HT1080 (cell line): ENCODE measurements at regions not wholly inside any gene's neighbourhood (a gene's known extent, or its start where the extent isn't known, plus 50 kb on each side); places are given as distances from the start of the nearest gene placed in this dataset.
A peak's percentile ranks its signal among the peaks of the same experiment; 100 is the strongest.

ENCODE experiments used
- DNase-seq: peaks from one replicate; pipeline ENCODE4 v3.0.0-alpha.2; 2015; ENCODE audit warnings: low read depth

DNA sequence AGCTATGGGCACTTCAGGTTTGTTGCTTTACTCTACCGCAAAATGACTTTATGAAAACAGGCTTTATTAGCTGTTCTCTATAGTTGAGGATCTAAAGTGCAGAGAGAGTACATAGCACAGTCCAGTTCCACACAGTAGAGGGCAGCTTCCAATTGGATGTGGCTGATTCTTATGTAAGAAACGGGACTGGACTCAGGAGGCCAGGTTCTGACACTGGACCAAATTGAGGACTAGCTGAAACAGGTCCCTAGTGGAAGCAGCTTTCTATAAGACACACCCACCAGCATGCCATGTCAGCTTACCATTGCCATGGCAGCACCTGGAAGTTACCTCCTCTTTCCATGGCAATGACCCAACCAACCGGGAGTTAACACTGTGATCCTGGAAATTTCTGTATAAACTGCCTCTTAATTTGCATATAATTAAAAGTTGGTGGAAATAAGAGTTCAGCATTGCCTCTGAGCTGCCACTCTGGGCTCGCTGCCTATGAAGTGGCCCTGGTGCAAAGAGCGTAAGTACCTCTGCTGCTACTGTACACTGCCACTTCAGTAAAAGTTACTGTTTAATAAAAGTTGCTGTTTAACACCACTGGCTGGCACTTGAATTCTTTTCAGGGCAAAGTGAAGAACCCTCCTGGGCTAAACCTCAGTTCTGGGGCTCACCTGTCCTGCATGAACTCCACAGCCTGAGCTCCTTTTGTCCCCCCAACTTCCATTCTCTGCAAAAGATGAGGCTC lies 211.9 kb upstream of the SLC10A2 start:
- no peak for DNase-seq

DNA sequence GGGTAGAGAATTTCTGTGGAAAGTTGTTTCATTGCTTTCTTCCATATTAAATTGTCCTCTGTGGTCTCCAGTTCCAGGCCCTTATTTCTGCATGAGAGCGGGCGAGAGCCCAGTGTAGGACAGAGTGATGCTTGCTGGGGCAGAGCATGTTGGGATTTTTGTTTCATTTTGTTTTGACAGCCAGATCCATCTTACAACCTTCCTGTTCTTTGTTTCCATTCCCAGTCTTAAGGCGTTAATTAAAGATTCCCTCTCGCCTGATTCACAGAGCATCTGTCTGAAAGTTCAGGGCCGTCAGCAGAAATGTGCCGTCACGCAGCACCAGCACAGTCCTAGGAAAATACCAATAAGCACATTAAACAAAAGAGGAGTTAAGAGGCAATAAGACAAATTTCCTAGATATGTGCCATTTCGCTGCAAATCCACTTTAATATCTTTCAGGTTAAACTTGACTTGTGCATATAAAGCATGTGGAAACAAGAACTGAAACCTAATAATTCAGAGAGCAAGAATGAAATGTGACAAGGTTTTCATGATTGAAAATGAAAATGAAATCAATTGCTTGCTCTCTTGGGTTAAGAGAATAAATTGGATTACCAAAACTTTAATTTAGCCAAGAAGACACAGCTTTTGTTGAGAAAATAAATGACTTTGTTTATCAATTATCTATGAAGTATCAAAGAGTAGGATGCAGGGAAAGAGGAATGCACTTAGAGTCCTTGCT lies 210.7 kb upstream of the SLC10A2 start:
- no peak for DNase-seq

DNA sequence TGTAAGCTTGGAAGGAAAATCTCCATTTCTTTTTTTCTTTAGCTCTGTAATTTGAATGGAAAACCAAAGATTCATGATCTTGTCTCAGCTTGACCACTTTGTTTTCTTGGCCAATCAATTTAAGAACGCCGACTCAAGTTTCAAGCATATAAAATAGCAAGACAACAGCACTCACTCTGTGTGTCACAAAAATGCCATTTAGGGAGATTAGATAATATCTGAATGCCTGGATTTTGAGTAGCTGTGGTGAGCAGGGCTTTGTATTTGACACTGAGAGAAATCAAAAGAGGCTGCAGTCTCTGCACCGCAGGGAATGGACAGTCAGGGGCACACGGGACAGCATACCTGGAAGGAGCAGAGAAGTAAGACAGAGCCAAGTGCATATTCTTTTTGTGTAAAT lies 209.5 kb upstream of the SLC10A2 start:
- DNase-seq: no peak

DNA sequence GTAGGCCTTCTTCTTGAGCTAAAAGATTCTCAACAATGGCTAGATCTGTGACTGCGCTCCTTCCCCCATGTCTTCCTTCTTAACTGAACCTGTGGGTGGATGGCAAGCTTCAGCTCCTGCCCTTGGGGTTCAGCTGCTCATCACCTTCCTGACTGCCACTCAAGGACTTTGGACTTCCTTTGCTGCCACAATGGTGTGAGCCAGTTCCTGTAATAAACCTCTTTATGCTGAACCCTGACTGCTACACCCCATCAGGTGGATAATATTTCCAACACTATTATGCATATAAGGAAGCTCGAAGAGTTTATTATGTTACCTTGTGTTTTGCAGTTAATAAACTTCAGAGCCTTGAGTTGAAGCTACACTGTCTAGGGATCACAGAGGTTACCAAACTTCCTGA lies 208.9 kb upstream of the SLC10A2 start:
- DNase-seq: no peak

DNA sequence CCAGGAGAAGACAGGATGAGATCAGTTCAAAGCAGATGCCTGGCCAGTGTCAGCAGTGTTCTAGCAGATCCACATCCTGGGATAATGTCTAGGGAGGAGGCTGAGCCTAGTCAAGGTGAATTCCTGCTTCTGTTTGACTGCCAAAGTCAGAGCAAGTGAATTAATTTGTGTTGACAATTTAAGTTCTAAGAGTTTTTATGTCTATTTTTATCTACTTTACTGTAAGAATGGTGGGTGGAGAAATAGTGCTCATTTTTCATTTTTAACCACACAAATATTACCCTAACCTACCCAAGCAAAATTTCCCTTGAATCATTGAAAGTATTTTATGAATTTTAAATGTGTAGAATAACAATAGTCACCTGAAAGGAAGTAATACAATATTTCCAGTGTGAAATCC lies 207.6 kb upstream of the SLC10A2 start:
- no peak for DNase-seq

DNA sequence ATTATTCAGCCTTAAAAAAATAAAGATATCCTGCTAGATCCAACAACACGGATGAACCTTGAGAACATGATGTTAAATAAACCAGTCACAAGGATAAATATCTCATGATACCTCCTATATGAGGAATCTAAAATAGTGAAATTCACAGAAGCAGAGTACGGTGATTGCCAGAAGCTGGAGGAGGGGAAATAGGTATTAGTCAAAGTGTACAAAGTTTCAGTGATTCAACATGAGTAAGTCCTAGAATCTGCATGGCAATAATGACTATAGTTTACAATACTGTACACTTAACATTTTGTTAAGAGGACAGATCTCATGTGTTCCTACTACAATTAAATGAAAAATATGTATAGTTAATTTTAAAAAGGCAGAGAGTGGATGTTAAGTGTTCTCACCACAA lies 206.6 kb upstream of the SLC10A2 start:
- DNase-seq: peak; percentile 64

DNA sequence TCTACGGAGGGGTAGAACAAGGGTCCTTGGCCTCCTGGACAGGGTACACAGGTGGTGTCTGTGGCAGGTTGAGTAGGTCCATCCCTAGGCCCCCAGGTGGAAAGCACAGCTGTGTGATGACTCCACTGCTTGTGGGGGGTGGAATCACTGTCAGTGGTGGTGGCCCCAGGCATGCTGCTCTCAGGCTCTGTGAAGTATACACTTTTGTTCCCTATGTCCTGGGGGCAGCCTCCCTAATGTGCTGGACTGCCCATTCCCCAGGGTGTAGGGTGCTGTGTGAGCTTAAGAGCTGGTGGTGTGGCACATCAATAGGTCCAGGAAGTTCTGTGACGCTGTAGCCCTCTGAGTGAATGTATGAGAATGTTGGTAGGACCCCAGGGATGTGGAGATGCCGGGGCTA lies 197.2 kb upstream of the SLC10A2 start:
- DNase-seq: no peak

DNA sequence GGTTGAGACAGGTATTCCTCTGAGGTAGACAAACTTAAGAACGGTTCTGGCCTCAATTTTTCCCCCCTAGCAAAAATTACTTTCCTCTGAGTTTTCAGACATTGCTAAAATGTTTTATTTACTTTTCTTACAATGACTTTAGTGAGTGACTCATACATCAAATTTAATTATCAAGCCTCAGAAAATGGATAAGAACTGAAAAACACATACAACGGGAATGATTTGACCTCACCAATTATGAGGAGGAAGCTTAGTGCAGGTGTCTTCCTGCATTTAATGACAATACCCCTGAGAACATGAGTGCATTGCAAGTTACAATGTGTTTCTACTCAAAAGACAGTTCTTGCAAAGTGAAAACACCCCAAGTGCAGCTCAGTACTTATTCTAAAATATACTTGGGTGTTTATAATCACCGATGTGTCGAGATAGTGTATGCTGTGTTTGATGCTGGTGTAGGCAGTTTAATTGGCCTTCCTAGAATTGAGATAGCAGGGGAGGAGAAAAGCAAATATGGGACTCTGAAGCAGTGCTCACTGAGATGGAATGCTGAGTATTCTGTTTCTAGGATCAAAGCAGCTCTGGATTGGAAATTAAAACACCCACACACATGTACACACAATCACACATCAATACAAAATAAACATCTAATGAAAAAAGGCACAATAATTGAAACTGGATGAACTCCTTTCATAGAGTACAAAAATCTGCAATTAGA lies 189.5 kb upstream of the SLC10A2 start:
- DNase-seq: no peak

DNA sequence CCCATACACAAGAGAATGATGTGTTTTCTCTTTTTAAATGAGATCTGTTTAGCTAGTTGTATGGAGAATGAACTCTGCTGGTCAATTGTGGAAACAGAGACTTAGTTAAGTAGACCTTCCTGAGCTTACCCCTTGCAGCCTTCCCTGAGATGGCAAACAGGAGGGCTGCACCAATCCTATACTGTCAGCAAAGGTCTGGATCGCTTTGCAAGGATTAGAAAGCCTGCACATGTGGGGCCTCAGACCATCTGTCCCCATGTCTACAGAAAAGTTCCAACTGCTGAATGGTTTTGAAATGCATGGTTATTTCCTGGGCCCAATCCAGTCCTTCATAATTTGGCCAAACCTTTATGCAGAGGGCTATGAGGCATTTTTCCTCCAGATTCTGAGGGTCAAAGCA lies 183.9 kb upstream of the SLC10A2 start:
- no peak for DNase-seq

DNA sequence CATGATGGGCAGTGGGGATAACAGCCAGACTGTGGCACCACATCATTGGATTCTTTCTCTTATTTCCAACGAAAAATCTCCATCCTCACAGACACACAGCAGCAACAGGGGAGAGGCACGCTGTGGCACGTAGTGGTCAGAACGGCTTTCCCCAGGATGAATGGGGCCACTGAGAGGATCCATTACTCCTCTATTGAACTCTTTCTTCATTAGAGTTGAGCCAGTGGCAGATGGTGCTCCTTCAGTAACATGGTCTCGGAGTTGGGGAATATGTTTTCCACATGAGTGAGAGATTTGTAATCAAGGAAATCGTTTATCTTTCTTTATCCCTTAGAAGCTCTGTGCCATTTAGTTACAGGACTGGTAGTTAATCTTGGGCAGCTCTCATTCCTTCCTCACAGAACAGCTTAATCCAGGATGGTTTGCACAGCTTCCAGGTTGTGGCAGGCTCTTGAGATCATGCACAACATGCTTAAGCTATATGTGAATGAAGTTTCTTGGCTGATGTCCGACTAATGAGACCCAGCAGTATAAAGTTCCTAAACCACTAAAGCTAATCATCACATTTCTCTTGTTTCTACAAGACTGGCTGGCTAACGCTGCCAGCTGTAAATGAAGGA lies 180.5 kb upstream of the SLC10A2 start:
- DNase-seq: no peak

DNA sequence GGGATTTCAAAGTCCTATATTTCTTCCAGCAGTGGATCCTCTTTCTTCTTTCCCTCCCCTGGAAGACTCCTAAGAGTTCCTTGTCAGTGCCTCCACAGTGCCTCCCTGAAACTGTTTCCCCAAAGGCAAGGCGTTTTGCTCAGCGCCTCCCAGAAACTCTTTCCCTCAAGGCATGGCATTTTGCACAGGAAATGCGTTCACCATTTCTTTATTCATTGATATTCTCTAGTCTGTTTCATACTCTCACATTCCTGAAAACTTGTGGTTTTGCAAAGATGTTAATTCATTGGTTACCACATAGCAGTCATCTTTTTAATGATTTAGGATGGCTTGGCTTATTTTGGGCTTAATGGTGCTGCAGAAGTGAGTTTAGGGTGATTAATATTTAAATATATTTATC lies 177.3 kb upstream of the SLC10A2 start:
- DNase-seq: no peak

DNA sequence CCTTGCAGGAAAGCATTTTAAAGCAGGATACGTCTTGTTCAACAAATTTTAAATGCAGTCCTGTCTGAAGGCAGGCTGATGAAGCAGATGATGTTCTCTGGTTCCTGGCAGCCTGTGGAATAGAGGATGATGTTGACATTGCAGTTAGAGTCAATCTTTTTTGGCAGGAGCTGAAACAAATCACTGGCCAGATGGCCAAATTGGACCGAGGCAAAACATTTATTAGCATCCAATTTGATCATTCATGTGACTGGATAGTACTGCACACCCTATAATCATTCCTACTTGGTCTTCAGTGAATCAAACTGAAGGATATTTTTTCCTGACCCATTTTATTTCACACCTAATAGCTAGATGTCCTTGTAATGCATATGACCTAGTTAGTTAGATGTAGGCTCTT lies 172.2 kb upstream of the SLC10A2 start:
- no peak for DNase-seq

DNA sequence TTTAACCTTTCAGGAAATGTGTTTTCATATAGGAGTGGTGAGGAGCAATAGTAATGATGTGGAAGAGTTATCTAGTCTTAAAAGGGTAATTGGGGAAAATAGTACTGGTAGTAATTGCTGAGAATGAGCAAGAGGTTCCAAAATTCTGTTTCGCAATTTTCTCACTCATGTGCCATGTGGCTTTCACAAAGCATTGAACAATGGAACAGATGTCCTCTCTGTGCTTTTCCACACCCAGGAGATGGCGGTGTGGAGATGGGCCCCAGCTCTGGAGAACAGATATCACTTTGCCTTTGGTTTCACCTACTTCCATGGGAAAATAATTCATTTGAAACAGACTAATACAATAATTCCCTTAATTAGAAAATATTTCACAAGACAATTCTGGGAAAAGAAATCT lies 170.0 kb upstream of the SLC10A2 start:
- DNase-seq: peak; percentile 38

DNA sequence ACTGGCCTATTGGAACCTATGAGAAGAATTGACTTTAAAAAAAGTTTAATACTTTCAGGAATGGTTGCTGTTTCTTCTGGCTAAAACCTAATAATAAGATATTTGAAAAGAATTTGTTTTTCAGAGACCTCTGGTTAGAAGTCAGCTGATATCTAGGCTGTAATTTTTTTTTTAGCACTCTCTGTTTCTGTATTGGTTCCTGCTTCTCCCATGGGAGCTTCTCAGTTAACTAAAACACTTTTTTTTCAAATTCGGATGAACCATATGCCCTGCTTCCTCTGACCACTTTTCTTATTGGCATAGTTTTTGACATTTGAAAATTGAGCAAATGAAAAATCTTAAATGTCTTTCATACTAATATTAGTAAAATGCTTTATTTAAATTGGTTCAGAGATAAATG lies 163.5 kb upstream of the SLC10A2 start:
- DNase-seq: no peak

DNA sequence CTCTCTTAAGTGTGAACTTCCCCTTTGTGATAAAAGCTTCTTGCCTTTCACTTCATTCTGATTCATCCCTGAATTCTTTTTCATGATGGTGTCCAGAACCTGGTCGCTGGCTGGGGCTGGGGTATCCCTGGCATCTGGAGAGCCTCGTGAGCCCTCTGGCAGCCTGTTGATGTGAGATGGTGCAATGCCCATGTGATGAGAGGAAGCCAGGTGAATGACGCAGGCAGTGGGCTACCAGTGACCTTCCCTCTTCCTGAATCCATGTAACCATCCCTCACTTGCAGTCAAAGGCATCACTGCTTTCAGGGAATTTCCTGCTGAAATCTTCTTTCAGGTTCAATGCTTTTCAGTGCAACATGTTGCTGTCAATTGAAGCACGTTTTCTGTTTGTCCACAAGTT lies 158.6 kb upstream of the SLC10A2 start:
- DNase-seq: no peak

DNA sequence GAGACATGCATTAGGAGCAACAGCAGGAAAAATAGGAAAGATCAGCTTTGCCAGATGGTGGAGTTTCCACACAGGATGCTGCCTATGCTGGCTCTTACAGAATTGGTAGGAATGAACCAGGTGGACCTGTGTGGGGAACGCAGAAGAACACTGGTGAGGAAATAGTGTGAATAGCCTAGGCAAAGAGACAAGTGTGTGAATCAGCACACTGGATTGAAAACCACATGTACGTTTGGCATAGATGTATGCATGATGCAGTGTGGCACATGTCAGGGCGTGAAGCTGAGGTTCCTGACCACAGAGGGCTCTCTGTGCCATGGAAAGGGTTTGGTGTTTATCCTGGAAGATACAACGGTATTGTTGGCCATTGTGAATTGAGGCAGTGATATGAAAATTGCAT lies 156.5 kb upstream of the SLC10A2 start:
- DNase-seq: no peak

DNA sequence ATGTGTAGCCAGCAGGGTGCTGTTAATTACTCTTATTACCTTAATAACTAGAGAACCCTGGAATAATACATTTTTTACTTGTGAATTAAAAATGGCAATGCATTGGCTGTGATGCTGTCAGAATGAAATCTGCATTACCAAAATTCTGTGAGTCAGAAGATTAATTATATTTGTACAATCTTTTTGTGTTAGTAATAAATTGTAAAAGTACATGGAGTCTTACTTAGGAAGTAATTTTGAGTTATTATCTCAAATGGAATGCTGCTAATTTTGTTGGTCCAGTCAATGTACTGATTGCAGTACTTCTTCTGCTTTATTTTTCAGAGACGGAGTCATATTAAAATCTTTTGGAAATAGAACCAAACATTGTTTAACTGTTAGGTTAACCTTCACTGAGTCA lies 152.0 kb upstream of the SLC10A2 start:
- DNase-seq: no peak

DNA sequence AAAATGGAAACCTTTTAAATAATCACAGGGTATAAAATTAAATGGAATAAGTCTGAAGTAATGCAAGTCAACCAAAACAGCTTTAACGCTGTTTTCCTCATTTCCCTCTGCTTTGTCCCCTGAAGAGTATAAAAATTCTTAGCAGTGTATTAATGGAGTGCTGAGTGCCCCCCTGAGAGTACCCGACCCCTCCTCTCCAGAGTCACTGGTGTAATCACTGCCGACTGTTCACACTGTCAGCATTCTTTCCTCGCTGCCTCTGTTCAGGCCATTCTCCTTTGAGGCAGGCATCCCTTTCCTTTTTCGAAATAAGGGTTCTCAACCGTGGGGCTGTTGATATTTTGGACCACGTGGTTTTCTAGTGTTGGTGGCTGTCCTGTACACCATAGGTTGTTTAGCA lies 146.9 kb upstream of the SLC10A2 start:
- no peak for DNase-seq

DNA sequence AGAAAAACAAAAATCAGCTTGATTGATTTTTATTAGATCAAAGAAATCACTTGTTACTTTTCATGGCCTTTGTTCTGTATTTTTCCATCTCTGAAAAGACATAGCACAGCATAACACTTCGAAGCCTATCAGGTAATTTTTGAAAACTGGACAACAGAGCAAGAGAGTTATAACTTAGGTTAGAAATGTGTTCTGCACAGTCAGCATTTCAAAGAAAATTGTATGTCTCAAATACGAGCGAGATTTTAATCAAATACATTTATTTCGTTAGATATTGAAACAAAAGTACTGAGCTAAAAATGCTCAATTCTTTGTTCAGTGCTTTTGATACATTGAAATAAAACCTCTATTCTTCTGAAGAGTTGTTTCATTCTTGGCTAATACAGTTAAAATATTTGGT lies 144.1 kb upstream of the SLC10A2 start:
- no peak for DNase-seq

DNA sequence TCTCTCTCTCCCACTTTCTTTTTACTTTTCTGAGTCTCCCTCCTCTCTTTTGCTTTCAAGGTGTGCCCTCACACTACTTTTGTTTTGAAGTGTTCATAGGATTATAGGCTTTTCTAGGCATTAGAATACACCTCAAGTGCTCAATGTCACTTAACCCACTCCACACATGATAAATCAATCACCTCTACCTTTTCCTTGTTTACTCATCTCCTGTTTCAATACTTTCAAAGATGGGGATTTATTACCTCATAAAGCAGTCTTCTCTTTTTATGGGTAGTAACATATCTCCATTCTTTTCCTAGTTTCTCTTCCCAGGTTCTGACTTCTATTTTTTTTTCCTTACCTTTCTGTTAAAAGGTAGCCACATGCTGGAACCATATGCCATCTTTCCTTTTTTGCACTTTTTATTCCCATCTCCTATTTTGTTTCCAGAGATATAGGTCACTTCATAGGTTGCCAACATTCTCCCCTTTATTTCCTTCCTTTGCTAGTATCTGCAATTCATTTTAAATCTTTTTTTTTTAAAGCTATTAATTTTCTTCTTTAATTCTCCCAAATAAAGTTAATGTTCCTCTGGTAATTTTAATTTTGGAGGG lies 137.6 kb upstream of the SLC10A2 start:
- DNase-seq: no peak

DNA sequence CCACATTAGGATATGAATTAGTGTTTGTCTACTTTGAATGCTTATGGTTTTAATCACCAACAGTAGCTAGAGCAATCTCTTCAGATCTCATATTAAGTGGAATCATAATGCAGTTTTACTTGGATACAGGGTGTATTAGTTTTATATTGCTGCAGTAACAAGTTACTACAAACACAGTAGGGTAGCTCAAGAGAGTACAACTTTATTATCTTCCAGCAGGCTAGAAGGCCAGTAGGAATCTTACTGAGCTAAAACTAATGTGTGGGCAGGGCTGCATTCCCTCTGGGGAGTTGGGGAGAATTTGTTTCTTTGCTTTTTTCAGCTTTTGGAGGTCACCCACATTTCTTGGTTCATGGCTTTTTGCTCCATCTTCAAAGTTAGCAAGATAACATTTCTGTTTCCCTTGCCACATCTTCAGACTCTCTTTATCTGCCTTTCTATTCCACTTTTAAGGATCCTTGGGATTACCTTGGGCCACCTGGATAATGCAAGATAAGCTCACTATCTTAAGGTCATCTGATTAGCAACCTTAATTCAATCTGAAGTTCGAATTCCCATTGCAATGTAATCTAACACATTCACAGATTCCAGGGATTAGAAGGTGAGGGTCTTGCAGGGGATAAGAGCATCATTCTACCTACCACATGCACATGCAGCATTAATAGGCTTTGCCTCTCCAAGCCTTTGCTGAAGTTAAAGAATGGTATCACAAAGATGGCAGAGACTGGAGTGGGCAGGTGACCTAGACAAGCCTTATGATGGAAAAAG lies 134.1 kb upstream of the SLC10A2 start:
- no peak for DNase-seq
